HG03159 (cell line): ENCODE measurements at regions not wholly inside any gene's neighbourhood (a gene's known extent, or its start where the extent isn't known, plus 50 kb on each side); places are given as distances from the start of the nearest gene placed in this dataset.
"Not testable (repeated sequence)": the region's sequence is repeated elsewhere in the genome, so short reads cannot be mapped to it uniquely, and the experiment has no call there.

ENCODE experiments used
- ATAC-seq: cut with Tn5 transposase; IDR thresholded peaks from one replicate; pipeline ENCODE4 v1.9.1; 2021; ENCODE audit warnings: mild to moderate bottlenecking, moderate library complexity; ENCODE audit not compliant: unreplicated experiment

DNA sequence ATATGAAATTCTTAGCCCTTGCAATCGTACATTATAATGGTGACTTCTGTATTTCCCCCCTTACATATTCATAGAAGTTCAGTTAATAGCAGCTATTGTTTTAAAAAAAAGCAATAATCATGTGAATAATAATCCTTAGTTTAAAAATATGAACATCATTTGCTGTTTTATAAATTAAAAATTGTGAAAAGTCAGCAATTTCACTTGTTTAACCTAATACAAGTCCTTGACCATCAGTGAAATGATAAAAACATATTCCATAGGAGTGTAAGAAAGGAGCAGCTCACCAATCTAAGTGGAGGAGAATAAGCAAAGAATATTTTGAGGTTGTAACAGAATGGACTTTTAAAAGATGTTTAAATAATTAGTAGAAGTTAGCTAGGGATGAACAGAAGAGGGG, 650.2 kb downstream of the SUCLG1 start:
- no peak for ATAC-seq

DNA sequence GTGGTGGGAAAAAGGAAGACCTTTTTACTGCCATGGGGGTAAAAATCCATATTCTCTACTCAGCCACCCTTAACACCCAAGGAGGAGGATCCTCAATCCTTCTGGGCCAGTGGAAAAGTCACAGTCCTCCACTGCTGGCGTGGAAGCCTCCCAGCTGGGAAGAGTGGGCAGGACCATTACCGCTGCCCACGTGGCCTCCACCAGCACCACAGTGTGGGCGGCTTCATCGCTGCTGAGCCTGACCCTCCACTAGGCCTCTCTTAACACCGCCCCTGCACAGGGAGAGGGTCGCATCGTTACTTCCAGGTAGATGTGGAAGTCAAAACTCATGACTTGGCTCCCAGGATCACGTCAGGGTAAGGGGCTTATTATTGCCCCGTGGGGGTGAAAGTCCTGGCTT, 656.5 kb downstream of the SUCLG1 start:
- ATAC-seq: no peak

DNA sequence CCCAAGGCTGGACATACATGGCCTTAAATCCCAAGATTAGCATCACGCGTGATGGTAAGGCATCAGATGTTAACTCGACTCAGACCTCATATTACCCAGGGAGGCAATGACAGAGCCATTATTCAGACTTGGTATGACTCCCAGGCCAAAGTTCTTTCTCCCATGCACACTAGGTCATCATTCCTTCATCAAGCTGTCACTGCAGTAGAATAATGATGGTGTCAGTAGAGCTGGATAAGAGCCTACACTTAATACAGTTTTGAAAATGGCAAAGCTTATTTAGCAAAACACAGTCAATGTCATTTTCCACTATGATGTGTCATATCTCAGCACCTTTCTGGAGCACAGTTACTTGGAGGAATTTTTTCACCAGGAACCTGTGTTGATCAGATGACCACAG, 663.3 kb downstream of the SUCLG1 start:
- no peak for ATAC-seq

DNA sequence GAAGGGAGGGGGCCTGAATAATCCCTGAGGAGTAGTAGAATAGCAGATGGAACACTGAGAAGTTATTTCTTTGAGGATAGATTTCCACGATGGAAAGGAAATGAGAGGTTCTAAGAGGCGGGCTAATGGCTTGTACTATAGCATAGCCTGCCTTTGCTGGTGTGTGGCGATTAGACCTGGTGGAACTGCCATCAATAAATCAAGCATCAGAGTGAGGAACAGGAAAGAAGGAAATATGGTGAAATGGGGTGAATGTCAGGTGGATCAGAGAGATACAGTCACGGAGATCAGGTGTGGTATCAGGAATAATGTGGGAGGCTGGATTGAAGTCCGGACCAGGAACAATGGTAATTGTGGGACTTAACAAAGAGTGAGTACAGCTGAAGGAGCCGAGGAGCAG, 668.6 kb downstream of the SUCLG1 start:
- ATAC-seq: not testable (repeated sequence)

DNA sequence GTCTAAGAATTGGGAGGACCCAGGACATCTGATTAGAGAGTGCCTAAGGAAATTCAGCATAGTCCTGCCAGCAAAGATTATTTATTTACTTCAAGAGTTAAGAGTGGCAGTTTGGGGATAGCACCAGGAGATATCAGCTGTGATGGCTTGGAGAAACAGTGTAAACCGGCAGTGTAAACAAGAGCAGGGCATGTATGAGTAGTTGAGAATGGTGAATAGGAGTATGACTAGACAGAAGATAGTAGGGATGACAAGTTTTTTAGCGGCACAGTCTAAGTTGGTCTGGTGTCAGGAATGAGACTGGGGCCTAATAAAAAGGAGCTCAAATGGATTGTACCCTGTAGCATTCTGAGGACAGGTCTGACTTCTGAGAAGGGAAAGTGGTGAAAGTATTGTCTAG, 669.4 kb downstream of the SUCLG1 start:
- ATAC-seq: not testable (repeated sequence)

DNA sequence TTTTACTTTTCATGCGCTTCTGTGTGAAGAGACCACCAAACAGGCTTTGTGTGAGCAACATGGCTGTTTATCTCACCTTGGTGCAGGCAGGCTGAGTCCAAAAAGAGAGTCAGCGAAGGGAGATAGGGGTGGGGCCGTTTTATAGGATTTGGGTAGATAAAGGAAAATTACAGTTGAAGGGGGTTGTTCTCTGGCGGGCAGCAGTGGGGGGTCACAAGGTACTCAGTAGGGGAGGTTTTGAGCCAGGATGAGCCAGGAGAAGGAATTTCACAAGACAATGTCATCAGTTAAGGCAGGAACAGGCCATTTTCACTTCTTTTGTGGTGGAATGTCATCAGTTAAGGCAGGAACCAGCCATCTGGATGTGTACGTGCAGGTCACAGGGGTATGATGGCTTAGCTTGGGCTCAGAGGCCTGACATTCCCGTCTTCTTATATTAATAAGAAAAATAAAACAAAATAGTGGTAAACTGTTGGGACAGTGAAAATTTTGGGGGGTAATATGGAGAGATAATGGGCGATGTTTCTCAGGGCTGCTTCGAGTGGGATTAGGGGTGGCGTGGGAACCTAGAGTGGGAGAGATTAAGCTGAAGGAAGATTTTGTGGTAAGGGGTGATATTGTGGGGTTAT, 670.0 kb downstream of the SUCLG1 start:
- ATAC-seq: not testable (repeated sequence)

DNA sequence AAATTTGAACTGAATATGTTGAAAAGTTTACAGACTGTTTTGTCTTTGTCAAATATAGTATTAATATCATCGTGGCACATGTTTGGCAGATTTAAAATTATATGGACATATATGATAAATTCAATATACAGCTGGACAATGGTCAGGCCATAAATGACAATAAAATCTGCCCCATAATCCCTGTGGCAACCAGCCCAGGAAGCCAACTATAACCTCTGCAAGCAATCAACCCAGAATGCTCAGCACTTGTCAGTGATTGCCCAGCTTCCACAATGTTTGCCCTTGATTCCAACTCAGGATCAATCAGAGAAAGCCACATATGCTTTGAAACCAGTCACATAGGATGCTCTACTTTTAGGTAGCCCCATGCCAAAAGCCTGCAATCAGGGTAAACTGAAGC, 671.9 kb downstream of the SUCLG1 start:
- ATAC-seq: no peak

DNA sequence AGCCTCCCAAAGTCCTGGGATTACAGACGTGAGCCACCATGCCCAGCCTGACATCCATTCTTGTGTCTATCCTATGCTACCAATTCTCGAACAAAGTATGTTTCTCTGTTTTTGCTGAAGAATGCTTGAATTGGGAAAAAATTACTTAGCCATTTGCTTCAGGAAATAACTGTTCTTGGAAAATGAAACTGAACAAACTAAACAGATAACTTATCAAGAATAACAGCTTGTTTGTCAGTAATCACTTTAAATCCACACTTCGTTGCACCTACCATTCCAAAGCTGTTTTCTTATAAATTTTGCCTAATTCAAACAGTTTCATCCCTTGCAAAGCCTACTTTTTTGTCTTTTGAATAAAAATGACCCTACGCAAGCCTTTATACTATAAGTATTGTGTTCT, 672.9 kb downstream of the SUCLG1 start:
- ATAC-seq: no peak

DNA sequence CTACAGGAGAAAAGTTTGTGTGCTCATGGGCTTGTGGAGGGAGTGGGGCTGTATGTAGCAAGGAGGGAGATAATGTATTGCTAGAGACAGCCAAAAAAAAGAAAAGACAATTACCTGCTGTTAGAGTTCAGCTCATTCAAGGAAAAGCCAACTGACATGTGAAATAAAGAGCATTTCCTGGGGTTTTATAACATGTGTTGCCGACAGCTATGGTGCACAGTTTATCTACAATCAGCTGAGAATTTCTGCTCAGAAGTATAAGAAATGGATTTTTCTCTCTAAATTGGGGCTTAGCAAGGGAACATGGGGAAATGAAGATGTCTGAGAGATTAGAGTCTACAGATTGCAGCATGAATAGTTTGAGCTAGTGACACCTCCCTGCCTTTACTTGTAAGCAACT, 674.1 kb downstream of the SUCLG1 start:
- ATAC-seq: no peak

DNA sequence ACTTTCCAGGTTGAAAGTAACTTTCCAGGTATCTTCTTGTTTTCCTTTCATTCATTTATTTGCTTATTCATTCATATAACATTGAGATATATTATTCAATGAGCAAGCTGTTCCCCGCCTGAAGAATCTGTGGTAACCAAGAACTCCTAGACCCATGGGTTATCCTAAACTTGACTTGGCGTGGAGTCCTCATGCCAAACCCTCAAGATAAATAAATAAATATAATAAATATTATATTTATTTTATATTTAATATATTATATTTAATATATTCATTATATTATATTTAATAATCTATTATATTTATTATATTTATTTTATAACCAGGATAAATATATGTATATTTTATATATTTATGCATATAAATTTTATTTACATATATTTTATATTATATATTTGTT, 674.8 kb downstream of the SUCLG1 start:
- no peak for ATAC-seq

DNA sequence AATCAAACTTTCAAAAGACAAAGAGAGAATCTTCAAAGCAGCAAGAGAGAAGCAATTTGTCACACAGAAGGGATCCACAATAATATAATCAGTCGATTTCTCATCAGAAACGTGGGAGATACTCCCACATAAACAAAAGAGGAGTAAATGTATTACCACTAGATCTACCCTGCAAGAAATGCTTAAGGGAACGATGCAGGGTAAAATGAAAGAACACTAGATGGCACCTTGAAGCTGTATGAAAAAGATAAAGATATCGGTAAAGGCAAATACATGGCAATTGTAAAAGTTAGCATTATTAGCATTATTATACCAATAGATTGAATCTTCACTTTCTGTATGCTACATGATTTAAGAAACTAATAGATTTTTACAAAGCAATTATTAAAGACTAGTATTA, 677.0 kb downstream of the SUCLG1 start:
- no peak for ATAC-seq

DNA sequence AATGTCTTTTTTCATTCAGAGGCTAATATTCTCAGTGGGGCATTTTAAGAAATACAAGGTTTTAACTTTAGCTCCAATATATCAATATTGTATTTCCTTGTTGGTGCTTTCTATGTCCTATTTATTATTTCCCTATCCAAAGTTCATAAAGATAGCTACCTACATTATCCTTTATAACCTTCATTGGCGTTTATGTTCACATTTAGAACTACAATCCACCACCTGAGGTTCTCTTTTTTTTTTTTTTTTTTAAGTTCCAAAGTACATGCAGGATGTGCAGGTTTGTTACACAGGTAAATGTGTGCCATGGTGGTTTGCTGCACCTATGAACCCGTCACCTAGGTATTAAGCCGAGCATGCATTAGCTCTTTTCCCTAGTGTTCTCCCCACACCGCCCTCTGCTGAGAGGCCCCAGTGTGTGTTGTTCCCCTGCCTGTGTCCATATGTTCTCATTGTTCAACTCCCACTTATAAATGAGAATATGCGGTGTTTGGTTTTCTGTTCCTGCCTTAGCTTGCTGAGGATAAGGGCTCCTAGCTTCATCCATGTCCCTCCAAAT, 694.6 kb downstream of the SUCLG1 start:
- ATAC-seq: no peak

DNA sequence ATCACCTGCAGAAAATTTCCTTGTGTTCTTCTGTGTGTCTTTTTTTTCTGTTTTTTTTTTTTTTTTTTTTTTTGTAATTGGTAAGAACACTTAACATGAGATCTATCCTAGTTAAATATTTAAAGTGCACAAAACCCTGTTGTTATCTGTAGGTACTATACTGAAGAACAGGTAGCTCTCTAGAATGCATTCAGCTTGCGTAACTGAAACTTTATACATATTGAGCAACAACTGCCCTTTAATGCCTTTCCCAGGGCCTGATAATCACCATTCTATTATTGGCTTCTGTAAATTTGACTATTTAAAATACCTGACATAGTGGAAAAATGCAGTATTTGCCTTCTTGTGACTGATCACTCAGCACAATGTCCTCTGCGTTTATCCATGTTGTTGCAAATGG, 701.8 kb downstream of the SUCLG1 start:
- no peak for ATAC-seq

DNA sequence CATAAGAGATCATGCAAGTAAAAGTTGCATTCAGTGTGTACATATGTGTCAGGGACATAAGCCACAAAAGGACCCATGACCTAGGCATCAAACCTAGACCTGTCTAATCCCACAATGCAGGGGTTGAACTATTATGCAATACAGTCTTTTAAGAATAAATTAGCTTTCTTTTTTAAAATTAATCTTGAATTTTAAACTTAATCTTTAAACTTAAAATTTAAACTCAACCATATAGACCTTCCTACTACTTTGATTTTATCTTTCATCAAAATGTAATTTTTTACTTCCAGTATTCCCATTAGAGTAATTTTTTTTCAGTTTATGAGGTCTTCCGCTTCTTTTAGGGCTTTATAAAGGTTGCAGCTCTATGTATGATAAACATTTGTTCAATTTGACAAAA, 702.9 kb downstream of the SUCLG1 start:
- no peak for ATAC-seq

DNA sequence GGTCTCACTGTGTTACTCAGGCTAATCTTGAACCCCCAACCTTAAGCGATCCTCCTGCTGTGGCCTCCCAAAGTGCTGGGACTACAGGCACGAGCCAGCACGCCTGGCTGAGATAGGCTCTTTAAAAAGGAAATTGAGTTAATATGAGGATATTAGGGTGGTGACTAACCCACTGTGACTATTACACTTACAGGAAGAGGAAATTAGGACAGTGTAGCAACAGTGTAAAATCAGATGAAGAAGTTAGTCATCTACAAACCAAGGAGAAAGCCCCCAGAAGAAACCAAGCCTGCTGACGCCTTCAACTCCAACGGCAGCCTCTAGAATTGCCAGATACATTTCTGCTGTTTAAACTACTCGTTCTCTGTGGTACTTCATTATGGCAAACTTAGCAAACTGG, 711.9 kb downstream of the SUCLG1 start:
- no peak for ATAC-seq

DNA sequence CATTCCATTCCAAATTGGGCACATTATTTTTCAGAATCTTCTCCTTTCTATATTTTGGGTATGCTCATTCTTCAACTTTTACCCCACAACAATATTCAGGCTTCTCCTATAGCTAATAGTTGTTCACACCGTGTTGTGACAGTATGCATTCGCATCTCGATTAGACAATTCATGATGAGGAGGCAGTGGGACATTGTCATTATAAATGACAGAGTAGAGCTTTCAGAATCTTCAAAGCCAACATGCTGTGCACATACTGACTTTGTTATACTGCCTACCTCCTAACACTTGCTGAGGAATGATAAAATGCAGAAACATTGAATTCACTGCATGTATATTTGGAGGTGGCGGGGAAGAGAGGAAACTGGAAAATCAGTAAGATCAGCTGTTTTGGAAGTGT, 714.2 kb downstream of the SUCLG1 start:
- no peak for ATAC-seq

DNA sequence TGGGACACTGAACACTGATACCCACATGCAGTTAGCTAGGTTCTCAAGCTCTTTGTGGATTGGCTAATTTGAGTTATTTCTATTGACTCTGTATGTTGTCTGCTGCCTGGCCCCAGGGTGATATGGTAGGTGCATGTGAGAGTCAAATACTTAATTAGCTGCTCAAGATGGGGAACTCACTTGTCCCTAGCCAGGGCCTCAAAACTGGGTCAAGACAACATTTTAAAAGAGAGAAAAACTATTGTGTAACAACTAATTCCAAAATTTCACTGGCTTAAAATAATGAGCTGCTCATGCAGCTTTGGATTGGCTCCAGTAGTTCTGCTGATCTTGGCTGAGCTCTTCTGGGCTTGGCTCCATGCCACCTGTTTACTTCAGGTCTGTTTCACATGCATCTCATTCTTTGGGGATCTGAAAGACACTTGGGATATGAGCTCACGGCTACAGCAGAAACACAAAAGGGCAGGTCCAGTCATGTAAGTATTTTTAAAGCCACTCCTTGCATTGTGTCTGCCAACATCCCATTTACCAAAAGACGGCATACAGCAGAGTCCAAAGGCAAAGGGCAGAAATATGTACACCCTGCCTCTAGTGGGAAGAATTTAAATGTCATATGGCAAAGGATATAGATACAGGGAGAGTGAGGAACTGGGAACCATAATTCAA, 716.8 kb downstream of the SUCLG1 start:
- no peak for ATAC-seq

DNA sequence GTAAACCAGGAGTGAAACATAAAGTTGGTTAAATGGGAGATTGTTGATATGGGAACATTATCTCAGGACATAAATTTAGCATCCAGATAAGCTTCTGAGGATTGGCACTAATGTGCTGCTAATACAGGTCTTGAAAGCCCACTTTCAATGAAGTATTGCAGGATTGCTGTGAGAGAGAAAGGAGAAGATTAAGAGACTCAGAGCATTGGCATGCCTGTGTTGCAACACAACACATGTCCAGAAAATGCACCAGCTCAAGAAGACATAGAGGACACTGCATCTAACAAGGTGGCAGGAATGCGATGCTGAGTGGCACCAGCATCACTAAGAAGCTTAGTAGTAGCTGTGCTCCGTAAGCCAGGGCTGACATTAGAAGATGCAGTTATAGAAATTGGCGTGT, 728.9 kb downstream of the SUCLG1 start:
- ATAC-seq: no peak

DNA sequence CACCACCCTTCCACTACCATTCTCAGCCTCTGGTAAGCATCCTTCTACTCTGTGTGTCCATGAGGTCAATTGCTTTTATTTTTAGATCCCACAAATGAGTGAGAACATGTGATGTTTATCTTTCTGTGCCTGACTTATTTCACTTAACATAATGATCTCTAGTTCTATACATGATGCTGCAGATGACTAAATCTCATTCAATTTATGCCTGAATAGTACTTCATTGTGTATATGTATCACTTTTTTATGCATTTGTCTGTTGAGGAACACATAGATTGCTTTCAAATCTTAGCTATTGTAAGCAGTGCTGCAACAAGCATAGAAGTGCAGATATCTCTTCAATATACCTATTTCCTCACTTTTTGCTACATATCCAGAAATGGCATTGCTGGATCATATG, 733.3 kb downstream of the SUCLG1 start:
- no peak for ATAC-seq

DNA sequence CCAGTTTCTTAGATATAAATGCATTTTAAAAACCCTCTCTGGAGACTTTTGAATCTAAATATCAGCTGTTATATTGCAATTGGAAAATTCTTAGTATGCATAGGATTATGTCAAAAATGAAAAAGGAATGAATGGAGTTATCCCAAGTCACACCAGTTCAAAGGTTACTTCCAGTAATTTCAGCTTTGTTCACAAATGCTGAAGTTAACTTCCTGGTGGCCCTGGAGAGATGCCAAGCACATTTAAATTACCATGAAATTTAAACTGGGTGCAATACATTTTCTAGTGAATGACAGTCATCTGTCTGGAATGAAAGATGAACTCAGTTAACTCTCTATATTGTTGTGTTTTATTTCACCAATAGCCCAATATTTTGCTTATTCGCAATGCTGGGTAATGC, 753.9 kb downstream of the SUCLG1 start:
- no peak for ATAC-seq

DNA sequence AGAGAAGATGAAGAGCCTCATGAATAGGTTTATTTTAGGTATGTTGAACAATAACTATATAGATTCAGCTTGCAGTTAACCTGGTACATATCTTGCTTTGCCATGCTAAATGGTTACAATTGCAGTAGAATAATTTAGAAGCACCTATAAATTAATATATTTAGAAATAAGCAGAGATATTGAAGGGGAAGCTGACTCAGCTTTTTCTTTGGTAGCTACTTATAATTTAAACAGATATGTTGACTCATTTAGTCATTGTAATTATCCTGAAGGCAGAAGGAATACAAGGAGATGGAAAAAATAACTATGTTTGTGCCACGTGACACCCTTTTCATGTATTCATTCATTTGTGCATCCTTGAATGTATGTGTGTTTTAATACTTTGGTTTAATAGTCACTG, 755.5 kb downstream of the SUCLG1 start:
- ATAC-seq: no peak

DNA sequence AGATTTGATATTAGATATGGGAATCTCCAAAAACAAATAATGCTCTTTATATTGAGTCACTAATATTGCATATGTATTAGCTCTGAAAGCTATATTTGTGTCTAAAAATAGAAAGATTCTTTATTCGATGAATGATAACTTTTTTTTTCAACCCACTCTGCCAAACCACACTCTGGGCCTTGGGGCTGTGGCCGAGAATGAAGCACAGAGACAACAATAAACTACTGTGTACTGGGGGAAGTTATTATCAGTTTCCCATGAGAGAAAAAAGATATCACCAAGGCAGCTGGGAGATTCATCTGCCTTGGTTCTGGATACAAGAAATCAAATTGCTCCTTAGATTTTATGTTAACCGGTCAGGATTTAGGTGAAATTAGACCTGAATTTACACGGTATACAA, 762.2 kb downstream of the SUCLG1 start:
- ATAC-seq: no peak

DNA sequence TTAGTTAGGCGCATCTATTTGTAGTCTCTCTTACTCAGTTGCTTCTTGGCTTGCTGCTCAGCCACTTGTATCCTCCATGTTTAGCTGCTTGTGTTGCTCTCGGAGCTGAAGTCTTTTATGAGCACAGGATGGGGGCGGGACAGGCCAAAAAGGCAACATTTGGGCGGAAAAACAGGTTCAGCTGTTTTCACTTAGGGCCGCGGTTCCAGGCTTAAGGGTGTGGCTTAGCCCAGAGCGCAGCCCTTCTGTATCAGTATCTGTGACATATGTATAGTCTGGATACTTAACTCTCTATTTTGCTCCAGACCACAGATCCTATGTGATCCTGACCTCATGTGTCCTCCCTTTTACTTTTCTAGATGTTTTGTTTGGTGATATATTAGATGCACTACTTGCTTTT, 763.5 kb downstream of the SUCLG1 start:
- no peak for ATAC-seq
